ENCODE measurements at regions not wholly inside any gene's neighbourhood (a gene's known extent, or its start where the extent isn't known, plus 50 kb on each side); places are given as distances from the start of the nearest gene placed in this dataset.

DNA sequence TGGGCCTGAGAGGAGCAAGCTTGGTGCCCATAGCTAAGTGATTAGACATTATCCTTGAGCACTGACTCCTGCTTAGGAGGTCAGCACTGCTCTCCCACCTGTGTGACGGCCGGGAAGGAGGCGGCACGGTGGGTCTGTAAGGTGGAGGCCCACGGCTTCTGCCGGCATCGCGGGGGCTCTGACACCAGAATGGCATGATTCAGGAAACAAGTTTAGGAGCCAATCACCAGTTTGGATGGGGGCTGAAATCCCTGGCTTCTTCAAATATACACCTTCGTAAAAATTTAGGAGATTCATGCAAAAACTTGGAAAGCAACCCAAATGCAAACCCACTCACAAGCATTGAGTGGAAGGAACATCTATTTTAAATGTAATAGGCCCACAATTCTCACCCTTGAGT, 307.3 kb upstream of the TSHZ3 start:
- TF ChIP-seq ZFX (IDR thresholded peaks at IDR 0.05; ENCODE audit: borderline replicate concordance), result no peak
- TF ChIP-seq, protein P1, sequence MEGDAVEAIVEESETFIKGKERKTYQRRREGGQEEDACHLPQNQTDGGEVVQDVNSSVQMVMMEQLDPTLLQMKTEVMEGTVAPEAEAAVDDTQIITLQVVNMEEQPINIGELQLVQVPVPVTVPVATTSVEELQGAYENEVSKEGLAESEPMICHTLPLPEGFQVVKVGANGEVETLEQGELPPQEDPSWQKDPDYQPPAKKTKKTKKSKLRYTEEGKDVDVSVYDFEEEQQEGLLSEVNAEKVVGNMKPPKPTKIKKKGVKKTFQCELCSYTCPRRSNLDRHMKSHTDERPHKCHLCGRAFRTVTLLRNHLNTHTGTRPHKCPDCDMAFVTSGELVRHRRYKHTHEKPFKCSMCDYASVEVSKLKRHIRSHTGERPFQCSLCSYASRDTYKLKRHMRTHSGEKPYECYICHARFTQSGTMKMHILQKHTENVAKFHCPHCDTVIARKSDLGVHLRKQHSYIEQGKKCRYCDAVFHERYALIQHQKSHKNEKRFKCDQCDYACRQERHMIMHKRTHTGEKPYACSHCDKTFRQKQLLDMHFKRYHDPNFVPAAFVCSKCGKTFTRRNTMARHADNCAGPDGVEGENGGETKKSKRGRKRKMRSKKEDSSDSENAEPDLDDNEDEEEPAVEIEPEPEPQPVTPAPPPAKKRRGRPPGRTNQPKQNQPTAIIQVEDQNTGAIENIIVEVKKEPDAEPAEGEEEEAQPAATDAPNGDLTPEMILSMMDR (IDR thresholded peaks at IDR 0.05), result no peak
- H3K27ac ChIP-seq, result no peak overlapping the region

DNA sequence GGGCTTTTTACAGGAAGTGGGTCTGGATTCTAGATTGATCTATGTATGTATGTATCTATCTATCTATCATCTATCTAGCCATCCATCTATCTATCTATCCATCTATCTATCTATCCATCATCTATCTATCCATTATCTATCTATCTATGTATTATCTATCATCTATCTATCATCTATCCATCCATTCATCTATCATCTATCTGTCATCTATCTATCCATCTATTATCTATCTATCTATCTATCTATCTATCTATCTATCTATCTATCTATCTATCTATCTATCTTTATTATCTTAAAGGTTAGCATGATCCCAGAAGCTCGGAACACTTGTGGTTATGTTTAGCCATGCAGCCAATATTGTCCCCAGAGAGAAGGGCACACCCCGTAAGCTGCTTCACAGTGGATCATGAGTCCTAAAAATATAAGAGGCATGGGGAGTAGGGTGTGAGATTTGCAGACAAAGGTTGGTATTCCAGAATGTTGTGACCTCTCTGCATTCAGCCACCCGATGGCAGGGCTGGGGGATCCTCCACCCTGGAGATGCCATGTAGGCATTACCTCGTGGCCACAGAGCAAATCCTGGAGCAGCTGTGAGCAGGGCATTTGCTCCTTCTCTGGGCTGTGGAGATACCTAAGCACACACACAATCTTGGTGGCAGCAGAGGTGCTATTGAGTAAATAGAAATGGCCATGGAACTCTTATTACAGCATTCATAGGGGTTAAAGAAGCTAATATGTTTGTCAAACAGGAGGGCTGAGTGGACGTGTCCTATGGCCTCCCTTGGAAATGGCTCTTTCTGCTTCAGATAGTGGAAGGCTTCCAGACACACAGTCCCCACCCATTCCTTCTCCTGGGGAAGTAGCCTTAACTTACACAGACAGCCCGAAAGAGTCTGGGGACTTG, 310.0 kb upstream of the TSHZ3 start:
- H3K27ac ChIP-seq, result no peak overlapping the region
- TF ChIP-seq, protein P1 (IDR thresholded peaks at IDR 0.05), result no peak
- TF ChIP-seq ZFX (IDR thresholded peaks at IDR 0.05; ENCODE audit: borderline replicate concordance), result no peak

DNA sequence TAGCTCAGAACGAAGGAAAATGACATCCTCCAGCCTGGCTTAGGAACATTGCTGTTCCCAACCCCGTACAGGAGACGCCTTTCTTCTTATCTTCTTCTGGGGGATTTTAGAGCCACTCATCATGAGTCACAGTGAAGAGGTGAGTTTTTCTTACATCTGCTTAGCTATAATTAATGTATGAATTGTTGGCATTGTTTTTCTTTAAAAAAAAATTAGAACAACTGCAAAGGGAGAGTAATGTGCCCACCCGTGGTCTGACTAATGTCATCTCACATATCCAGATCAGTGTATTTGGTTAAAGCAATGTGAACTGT, 310.6 kb upstream of the TSHZ3 start:
- TF ChIP-seq, protein P1 (IDR thresholded peaks at IDR 0.05), result no peak
- TF ChIP-seq ZFX (IDR thresholded peaks at IDR 0.05; ENCODE audit: borderline replicate concordance), result no peak
- no peak overlapping the region for H3K27ac ChIP-seq

DNA sequence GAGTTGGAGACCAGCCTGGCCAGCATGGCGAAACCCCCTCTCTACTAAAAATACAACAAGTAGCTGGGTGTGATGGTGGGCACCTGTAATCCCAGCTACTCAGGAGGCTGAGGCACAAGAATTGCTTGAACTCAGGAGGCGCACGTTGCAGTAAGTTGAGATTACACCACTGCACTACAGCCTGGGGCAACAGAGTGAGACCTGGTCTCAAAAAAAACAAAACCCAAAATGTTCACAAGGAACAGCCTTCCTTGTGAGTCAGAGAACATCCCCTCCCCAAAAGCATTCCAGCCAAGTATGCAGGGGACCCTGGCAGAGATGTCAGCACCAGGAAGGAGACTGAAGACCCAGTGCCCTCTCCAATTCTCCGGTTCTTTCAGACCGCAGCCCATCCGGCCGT, 314.9 kb upstream of the TSHZ3 start:
- no peak overlapping the region for H3K27ac ChIP-seq
- TF ChIP-seq, protein P1 (IDR thresholded peaks at IDR 0.05), result no peak
- TF ChIP-seq ZFX (IDR thresholded peaks at IDR 0.05; ENCODE audit: borderline replicate concordance), result no peak

DNA sequence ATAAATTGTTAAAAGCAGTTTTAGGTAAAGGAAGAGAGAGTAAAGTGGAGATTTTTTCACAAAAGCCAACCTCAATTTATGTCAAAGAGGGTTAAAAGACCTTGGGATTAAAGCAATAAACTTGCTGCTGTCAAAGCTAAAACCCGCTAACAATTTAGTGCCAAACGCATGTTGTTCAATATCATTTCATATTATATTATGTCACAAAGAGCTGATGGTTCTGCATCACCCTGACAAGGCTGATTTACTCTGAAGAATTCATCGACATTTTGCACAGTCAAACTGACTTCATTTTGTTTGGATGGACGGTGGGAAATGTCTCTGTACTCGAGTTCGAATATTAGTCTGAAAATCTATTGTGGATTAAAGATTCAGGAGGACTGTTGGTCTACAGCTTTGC, 315.8 kb upstream of the TSHZ3 start:
- TF ChIP-seq ZFX (IDR thresholded peaks at IDR 0.05; ENCODE audit: borderline replicate concordance), result no peak
- TF ChIP-seq, protein P1 (IDR thresholded peaks at IDR 0.05), result no peak
- no peak overlapping the region for H3K27ac ChIP-seq

DNA sequence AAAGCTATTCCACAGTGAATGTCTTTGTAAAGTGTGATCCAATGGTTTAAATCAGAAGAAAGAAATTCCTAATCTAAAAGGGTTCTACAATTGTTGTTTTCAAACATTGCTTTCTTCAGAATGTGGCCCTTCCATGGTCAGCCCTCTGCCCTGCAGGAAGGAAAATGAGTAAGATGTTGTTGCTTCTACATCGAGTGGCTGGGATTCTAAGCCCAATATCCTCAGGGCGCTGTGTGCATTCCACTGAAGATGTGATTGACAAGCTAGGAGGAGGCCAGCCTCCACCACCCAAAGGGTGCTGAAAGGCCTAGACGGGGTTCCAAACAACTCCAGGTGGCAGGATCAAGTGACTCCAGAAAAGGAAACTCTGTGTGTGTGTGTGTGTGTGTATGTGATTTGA, 316.9 kb upstream of the TSHZ3 start:
- H3K27ac ChIP-seq, result no peak overlapping the region
- no peak for TF ChIP-seq ZFX (IDR thresholded peaks at IDR 0.05; ENCODE audit: borderline replicate concordance)
- TF ChIP-seq, protein P1 (IDR thresholded peaks at IDR 0.05), result no peak

DNA sequence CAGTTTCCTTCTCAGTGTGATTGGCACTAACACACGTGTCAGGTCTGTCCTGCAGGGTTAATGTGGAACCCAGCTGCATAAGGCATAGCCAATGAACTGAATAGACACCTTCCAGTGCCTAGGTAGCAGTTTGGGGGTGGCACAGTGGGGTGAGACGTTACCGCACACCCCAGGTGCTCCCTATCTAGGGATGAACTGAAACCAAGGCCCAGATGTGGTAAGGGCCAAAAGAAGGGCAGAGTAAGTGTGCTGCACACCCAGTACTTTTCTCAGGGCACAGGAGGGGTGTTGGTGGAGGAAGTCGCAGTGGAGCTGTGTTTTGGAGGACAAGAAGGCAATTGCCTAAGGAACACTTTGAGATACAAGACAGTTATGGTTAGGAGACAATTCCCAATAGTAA, 317.9 kb upstream of the TSHZ3 start:
- H3K27ac ChIP-seq, result no peak overlapping the region
- TF ChIP-seq, protein P1 (IDR thresholded peaks at IDR 0.05), result no peak
- TF ChIP-seq ZFX (IDR thresholded peaks at IDR 0.05; ENCODE audit: borderline replicate concordance), result no peak
